ENCODE measurements at regions not wholly inside any gene's neighbourhood (a gene's known extent, or its start where the extent isn't known, plus 50 kb on each side); places are given as distances from the start of the nearest gene placed in this dataset.
"Not testable (repeated sequence)": the region's sequence is repeated elsewhere in the genome, so short reads cannot be mapped to it uniquely, and the experiment has no call there.

- DNase-seq (ENCODE audit: low spot score), result no peak
These were observed 456.3 kb upstream of the ERCC4 start for GRCh38 chr16:13463619-13464018.

- no peak for DNase-seq (ENCODE audit: low spot score)
These were observed 448.9 kb upstream of the ERCC4 start for GRCh38 chr16:13471036-13471435.

GRCh38 chr16:13478991-13479390 is 441.0 kb upstream of the ERCC4 start:
- DNase-seq (ENCODE audit: low spot score), result no peak

- DNase-seq (ENCODE audit: low spot score), result no peak
These were observed 440.4 kb upstream of the ERCC4 start for GRCh38 chr16:13479549-13479948.

- no peak for DNase-seq (ENCODE audit: low spot score)
These were observed 439.2 kb upstream of the ERCC4 start for GRCh38 chr16:13480801-13481200.

GRCh38 chr16:13483121-13483520 is 436.8 kb upstream of the ERCC4 start:
- DNase-seq (ENCODE audit: low spot score), result no peak

GRCh38 chr16:13489416-13489815 is 430.5 kb upstream of the ERCC4 start:
- not testable (repeated sequence) for DNase-seq (ENCODE audit: low spot score)

GRCh38 chr16:13492046-13492445 is 427.9 kb upstream of the ERCC4 start:
- DNase-seq (ENCODE audit: low spot score), result peak; percentile 55

GRCh38 chr16:13503960-13504635 is 415.9 kb upstream of the ERCC4 start:
- DNase-seq (ENCODE audit: low spot score), result peak; percentile 72

GRCh38 chr16:13507530-13507929 is 412.4 kb upstream of the ERCC4 start:
- DNase-seq (ENCODE audit: low spot score), result no peak

GRCh38 chr16:13510425-13511151 is 409.4 kb upstream of the ERCC4 start:
- no peak for DNase-seq (ENCODE audit: low spot score)

- no peak for DNase-seq (ENCODE audit: low spot score)
These were observed 402.1 kb upstream of the ERCC4 start for GRCh38 chr16:13517841-13518240.

GRCh38 chr16:13519871-13520270 is 400.1 kb upstream of the ERCC4 start:
- DNase-seq (ENCODE audit: low spot score), result no peak

GRCh38 chr16:13521356-13521755 is 398.6 kb upstream of the ERCC4 start:
- no peak for DNase-seq (ENCODE audit: low spot score)

- DNase-seq (ENCODE audit: low spot score), result no peak
These were observed 392.6 kb upstream of the ERCC4 start for GRCh38 chr16:13527332-13527731.

GRCh38 chr16:13528691-13529090 is 391.3 kb upstream of the ERCC4 start:
- DNase-seq (ENCODE audit: low spot score), result no peak

GRCh38 chr16:13529193-13529982 is 390.6 kb upstream of the ERCC4 start:
- DNase-seq (ENCODE audit: low spot score), result no peak

- no peak for DNase-seq (ENCODE audit: low spot score)
These were observed 379.2 kb upstream of the ERCC4 start for GRCh38 chr16:13540771-13541170.

GRCh38 chr16:13542284-13542683 is 377.7 kb upstream of the ERCC4 start:
- no peak for DNase-seq (ENCODE audit: low spot score)

- no peak for DNase-seq (ENCODE audit: low spot score)
These were observed 376.1 kb upstream of the ERCC4 start for GRCh38 chr16:13543850-13544249.

- no peak for DNase-seq (ENCODE audit: low spot score)
These were observed 374.7 kb upstream of the ERCC4 start for GRCh38 chr16:13545271-13545670.

- no peak for DNase-seq (ENCODE audit: low spot score)
These were observed 369.7 kb upstream of the ERCC4 start for GRCh38 chr16:13550254-13550653.

All from putamen (tissue), 1 donor.